Pancreas (tissue), 10 donors: ENCODE measurements at regions not wholly inside any gene's neighbourhood (a gene's known extent, or its start where the extent isn't known, plus 50 kb on each side); places are given as distances from the start of the nearest gene placed in this dataset.

Experiments used
- ATAC-seq, 4 donors: fragments of 200-7000 bp; cut with Tn5 transposase; one replicate each; pipeline versions ENCODE4 v1.8.0 to v1.9.1; 2020; ENCODE audit warnings: mild to moderate bottlenecking in 4 of 4, moderate library complexity in 4 of 4
- DNase-seq, 6 donors: peaks; one replicate each; pipeline ENCODE4 v3.0.0-alpha.2; 2020
- FAIRE-seq: peaks from 2 replicates; lab custom pipeline; 2012; peaks lifted over from hg19 to GRCh38; lab: Jason Lieb, UNC
- H3K27ac ChIP-seq, 4 donors: fragments of 200-600 bp; sonication (generic); 1 replicate in 3 of 4; 2 replicates in 1 of 4; pipeline versions ENCODE4 v1.5.0 to v1.8.0; 2020
- H3K27me3 ChIP-seq, 4 donors: fragments of 200-600 bp; one replicate each; pipeline ENCODE4 v1.8.0; 2021
- H3K36me3 ChIP-seq, 3 donors: fragments of 200-600 bp; sonication (generic) in 1 of 3; one replicate each; pipeline versions ENCODE4 v1.5.0 to v1.8.0; 2020 to 2021
- H3K4me1 ChIP-seq, 3 donors: fragments of 200-600 bp; one replicate each; pipeline ENCODE4 v1.8.0; 2021
- H3K4me3 ChIP-seq, 4 donors: fragments of 200-600 bp; sonication (generic) in 2 of 4; one replicate each; pipeline versions ENCODE4 v1.5.0 to v1.8.0; 2020 to 2021
- H3K9me3 ChIP-seq, 4 donors: fragments of 200-600 bp; one replicate each; pipeline ENCODE4 v1.8.0; 2021
- CTCF ChIP-seq, 4 donors: fragments of 200-600 bp; sonication (generic) in 3 of 4; IDR thresholded peaks; one replicate each; pipeline versions ENCODE4 v1.5.0 to v1.8.0; 2021; ENCODE audit warnings: antibody characterized with exemption in 4 of 4
- WGBS, 2 donors: extraction: QIAGEN DNeasy Blood & Tissue Kit; methylation state at CpG; one replicate each; pipeline ENCODE4 v1.1.7; 2013; 5-methylcytosine and 5-hydroxymethylcytosine counted together
- intact Hi-C, 3 donors: fragments of 100-400 bp; cut with DNase I; formaldehyde crosslinking; loops; one replicate each; pipeline versions ENCODE4 v1.11.1 to v1.14.2; 2022
- donor health status: healthy with polysubstance abuse.
- donor health status: DM: no; HTN: no; CAD: no; lungs with moderate emphysema.
- donor health status: DM: no; HTN: no; CAD: no.
- donor health status: control.
- donor health status: control.
- donor health status: Bipolar disorder and iron deficiency.
- donor health status: DM: yes; HTN: yes; CAD: no.
- donor health status: DM: no; HTN: no; CAD: no.
- donor health status: DM: no; HTN: no; CAD: no.
- donor health status: DM: yes; HTN: yes; CAD: no.

GRCh38 chr5:148926207-148926606, 99.8 kb downstream of the ADRB2 start:
- Histone ChIP-seq H3K9me3 (no peaks in the 10 kb centered on the region), H3K4me3 (no peak overlapping the region), H3K36me3 (no peaks in the 10 kb centered on the region), H3K4me1 (no peaks in the 10 kb centered on the region), H3K27me3 (no peaks in the 10 kb centered on the region), H3K27ac (no peak overlapping the region)
- TF ChIP-seq CTCF (IDR thresholded peaks at IDR 0.05) = no peak
- ATAC-seq (no peak), DNase-seq (no peak), FAIRE-seq (no peak)
- intact Hi-C loops = no loop called here
- WGBS, 2 donors = 94 to 95% methylated on average over 5 of the region's 5 CpGs

- H3K27me3 ChIP-seq = no peaks in the 10 kb centered on the region
- ATAC-seq (no peak), FAIRE-seq (no peak), DNase-seq (no peak)
- no peaks in the 10 kb centered on the region for H3K36me3 ChIP-seq
- TF ChIP-seq CTCF (IDR thresholded peaks at IDR 0.05) = no peak
- WGBS, 2 donors = 79 to 80% methylated on average over 3 of the region's 3 CpGs
- intact Hi-C loops = no loop called here
- no peaks in the 10 kb centered on the region for H3K9me3 ChIP-seq
- H3K4me3 ChIP-seq = no peak overlapping the region
- peaks cover 0 to 1% (median 0%) of the 10 kb centered on the region in 3 donors for H3K4me1 ChIP-seq
- H3K27ac ChIP-seq = no peak overlapping the region
Observed at GRCh38 chr5:148927307-148927946, 101.0 kb downstream of the ADRB2 start.

GRCh38 chr5:148928141-148928540, 101.7 kb downstream of the ADRB2 start:
- no peaks in the 10 kb centered on the region for H3K9me3 ChIP-seq
- no peak for TF ChIP-seq CTCF (IDR thresholded peaks at IDR 0.05)
- H3K36me3 ChIP-seq = no peaks in the 10 kb centered on the region
- FAIRE-seq = no peak
- DNase-seq = no peak
- H3K27ac ChIP-seq = no peak overlapping the region
- ATAC-seq = no peak
- H3K4me3 ChIP-seq = no peak overlapping the region
- no peaks in the 10 kb centered on the region for H3K27me3 ChIP-seq
- intact Hi-C loops = no loop called here
- peaks cover 0 to 4% (median 0%) of the 10 kb centered on the region in 3 donors for H3K4me1 ChIP-seq

GRCh38 chr5:148931453-148932057, 105.1 kb downstream of the ADRB2 start:
- Histone ChIP-seq H3K4me3 (no peak overlapping the region), H3K4me1 (peaks cover 0 to 14% (median 0%) of the 10 kb centered on the region in 3 donors), H3K9me3 (no peaks in the 10 kb centered on the region), H3K27ac (no peak overlapping the region), H3K36me3 (no peaks in the 10 kb centered on the region), H3K27me3 (no peaks in the 10 kb centered on the region)
- no peak for DNase-seq
- FAIRE-seq = no peak
- ATAC-seq = no peak
- TF ChIP-seq CTCF (IDR thresholded peaks at IDR 0.05) = no peak
- intact Hi-C loops = no loop called here

GRCh38 chr5:148932355-148932935, 106.0 kb downstream of the ADRB2 start:
- Histone ChIP-seq H3K4me1 (peaks cover 0 to 19% (median 0%) of the 10 kb centered on the region in 3 donors), H3K27me3 (no peaks in the 10 kb centered on the region), H3K36me3 (no peaks in the 10 kb centered on the region), H3K4me3 (no peak overlapping the region), H3K9me3 (no peaks in the 10 kb centered on the region), H3K27ac (no peak overlapping the region)
- 51 to 55% methylated on average over 4 of the region's 4 CpGs for WGBS, 2 donors
- TF ChIP-seq CTCF (IDR thresholded peaks at IDR 0.05) = no peak
- intact Hi-C loops = no loop called here
- ATAC-seq = no peak
- no peak for DNase-seq
- FAIRE-seq = no peak
